T-cell (primary cell): ENCODE measurements at regions not wholly inside any gene's neighbourhood (a gene's known extent, or its start where the extent isn't known, plus 50 kb on each side); places are given as distances from the start of the nearest gene placed in this dataset.

Experiments used
- ATAC-seq, 4 experiments: fragments of 200-7000 bp in 3 of 4; fragments of 150-1000 bp in 1 of 4; cut with Tn5 transposase; replicated peaks in 1 of 4; 1 replicate in 3 of 4; 2 replicates in 1 of 4; pipeline ENCODE4 v1.10.0; 2021; ENCODE audit warnings: moderate library complexity in 3 of 4, mild to moderate bottlenecking in 2 of 4, moderate number of reproducible peaks in 1 of 4
- CTCF ChIA-PET, 2 donors: fragments of 300-600 bp; sonication (Branson Sonifier 250); formaldehyde crosslinking; loops; one replicate each; lab custom pipeline; 2022; ENCODE audit warnings: antibody characterized with exemption in 2 of 2; lab: Charles Lee
- POLR2A ChIA-PET, 2 donors: fragments of 300-600 bp; sonication (Branson Sonifier 250); formaldehyde crosslinking; loops; one replicate each; lab custom pipeline; 2022; ENCODE audit warnings: antibody characterized with exemption in 2 of 2; lab: Charles Lee
- DNase-seq, 35 experiments: peaks; one replicate each; pipeline versions ENCODE4 v3.0.0 to v3.0.0-alpha.2; 2013 to 2023
- H3K27ac ChIP-seq: one replicate; pipeline ENCODE4 v1.5.1; 2013; ENCODE audit warnings: low read length
- H3K27me3 ChIP-seq, 2 experiments: replicated peaks in 1 of 2; 1 replicate in 1 of 2; 2 replicates in 1 of 2; pipeline versions ENCODE4 v1.6.1 to v1.7.0; 2013; ENCODE audit warnings: low read length in 1 of 2, mixed read lengths in 1 of 2; ENCODE audit not compliant: control insufficient read depth in 2 of 2, insufficient read depth in 2 of 2; ENCODE audit errors: extremely low read depth in 1 of 2
- H3K36me3 ChIP-seq, 2 donors: 1 replicate in 1 of 2; 2 replicates in 1 of 2; pipeline versions ENCODE4 v1.6.1 to v1.7.0; 2013; ENCODE audit warnings: low read length in 1 of 2; ENCODE audit not compliant: control insufficient read depth in 2 of 2, insufficient read depth in 1 of 2; ENCODE audit errors: extremely low read depth in 1 of 2
- H3K4me1 ChIP-seq, 2 experiments: 1 replicate in 1 of 2; 2 replicates in 1 of 2; pipeline versions ENCODE4 v1.6.1 to v1.7.0; 2013; ENCODE audit warnings: low read length in 2 of 2, mixed read lengths in 1 of 2; ENCODE audit not compliant: insufficient read depth in 2 of 2, control insufficient read depth in 1 of 2; ENCODE audit errors: extremely low read depth in 1 of 2
- H3K4me3 ChIP-seq, 2 donors: 1 replicate in 1 of 2; 2 replicates in 1 of 2; pipeline versions ENCODE4 v1.5.1 to v1.7.0; 2013; ENCODE audit warnings: mild to moderate bottlenecking in 2 of 2, low read length in 1 of 2, moderate library complexity in 1 of 2; ENCODE audit not compliant: control insufficient read depth in 1 of 2; ENCODE audit errors: extremely low read depth in 1 of 2
- H3K9me3 ChIP-seq: 2 replicates; pipeline ENCODE4 v1.7.0; 2013
- H3K27ac Mint-ChIP-seq, 2 donors: one replicate each; pipeline ENCODE4 v1.8.0; 2020 to 2021; ENCODE audit warnings: mild to moderate bottlenecking in 2 of 2, mixed read lengths in 2 of 2
- H3K27me3 Mint-ChIP-seq, 2 donors: one replicate each; pipeline ENCODE4 v1.8.0; 2021 to 2022; ENCODE audit warnings: mixed read lengths in 2 of 2
- H3K36me3 Mint-ChIP-seq: one replicate; pipeline ENCODE4 v1.8.0; 2021; ENCODE audit warnings: mixed read lengths
- H3K4me1 Mint-ChIP-seq, 3 donors: one replicate each; pipeline ENCODE4 v1.8.0; 2020 to 2022; ENCODE audit warnings: mixed read lengths in 3 of 3, mild to moderate bottlenecking in 1 of 3
- H3K4me3 Mint-ChIP-seq, 3 donors: one replicate each; pipeline ENCODE4 v1.8.0; 2020 to 2022; ENCODE audit warnings: mild to moderate bottlenecking in 3 of 3, mixed read lengths in 3 of 3, moderate library complexity in 3 of 3
- H3K9me3 Mint-ChIP-seq, 3 donors: one replicate each; pipeline ENCODE4 v1.8.0; 2020 to 2022; ENCODE audit warnings: mixed read lengths in 3 of 3
- whole genome bisulfite sequencing: methylation state at CpG from one replicate; pipeline ENCODE4 v1.1.5; 2013; ENCODE audit warnings: missing lambda C conversion rate; ENCODE audit not compliant: insufficient coverage; 5-methylcytosine and 5-hydroxymethylcytosine counted together

DNA sequence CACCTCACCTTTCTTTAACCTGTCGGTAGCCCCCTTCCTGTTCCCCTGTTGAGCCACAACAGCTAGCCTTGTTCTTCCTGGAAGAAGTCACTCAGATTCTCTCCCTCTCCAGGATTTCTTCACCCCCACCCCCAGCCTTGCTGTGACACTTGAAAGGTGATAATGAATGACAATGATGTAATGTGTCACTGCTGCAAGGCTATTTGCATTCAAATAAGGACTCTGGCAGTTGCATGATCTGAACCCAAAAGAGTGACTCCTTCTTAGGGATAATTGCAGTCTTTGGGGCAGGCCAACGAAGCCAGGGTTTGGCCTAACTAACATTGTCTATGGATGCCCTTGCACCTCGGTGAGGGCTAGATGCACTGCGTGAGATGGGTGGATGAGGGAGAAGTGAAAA is 154.4 kb upstream of the CLINT1 start:
- H3K27me3 Mint-ChIP-seq: peaks cover 19 to 27% of the 10 kb centered on the region in 2 donors
- POLR2A ChIA-PET: no interaction called here
- CTCF ChIA-PET: no interaction called here

DNA sequence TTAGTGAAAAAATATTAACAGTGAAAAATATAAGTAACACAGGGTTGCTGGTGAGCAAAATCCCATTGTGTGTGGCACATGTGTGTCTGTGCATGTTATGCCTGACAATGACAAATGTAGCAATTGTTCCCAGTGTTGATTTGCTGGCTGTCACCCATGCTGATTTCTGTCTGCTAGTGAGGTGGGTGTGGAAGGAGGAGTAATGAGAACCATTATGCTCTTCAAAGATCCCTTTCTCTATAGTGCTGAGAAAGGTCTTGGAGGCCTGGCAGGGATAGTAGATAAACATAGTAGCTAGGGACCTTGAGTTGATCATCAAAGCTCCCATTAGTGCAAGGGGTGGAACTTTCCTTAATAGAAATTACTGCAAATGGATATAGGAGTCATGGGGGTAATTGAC is 152.5 kb upstream of the CLINT1 start:
- POLR2A ChIA-PET: no interaction called here

More for the DNA sequence above, 154.4 kb upstream of the CLINT1 start:
- H3K9me3 Mint-ChIP-seq: no peaks in the 10 kb centered on the region
- Histone ChIP-seq H3K4me1 (no peaks in the 10 kb centered on the region), H3K4me3 (no peak overlapping the region), H3K27me3 (peaks cover 0 to 4% of the 10 kb centered on the region in 2 experiments), H3K36me3 (no peaks in the 10 kb centered on the region), H3K9me3 (no peaks in the 10 kb centered on the region), H3K27ac (no peak overlapping the region)
- ATAC-seq (no peak), DNase-seq (no peak)
- no peaks in the 10 kb centered on the region for H3K4me1 Mint-ChIP-seq
- H3K27ac Mint-ChIP-seq: no peak overlapping the region
- WGBS: 47% methylated on average over 2 of the region's 4 CpGs
- no peak overlapping the region for H3K4me3 Mint-ChIP-seq
- H3K36me3 Mint-ChIP-seq: no peaks in the 10 kb centered on the region

GRCh38 chr5:158010831-158011230 is 151.9 kb upstream of the CLINT1 start:
- ChIA-PET POLR2A (no interaction called here), CTCF (interaction anchor here in 1 of 2 donors (0.7 kb wide), 1 partner anchor 50 kb away, joined by 4 read pairs; no protein-coding TSS in a partner anchor)
- Histone ChIP-seq H3K27ac (no peak overlapping the region), H3K4me1 (no peaks in the 10 kb centered on the region), H3K9me3 (no peaks in the 10 kb centered on the region), H3K27me3 (peaks cover 0 to 4% of the 10 kb centered on the region in 2 experiments), H3K36me3 (no peaks in the 10 kb centered on the region), H3K4me3 (no peak overlapping the region)
- ATAC-seq (no peak), DNase-seq (no peak)
- Mint-ChIP-seq H3K27me3 (peaks cover 18 to 23% of the 10 kb centered on the region in 2 donors), H3K27ac (no peak overlapping the region), H3K36me3 (no peaks in the 10 kb centered on the region), H3K9me3 (no peaks in the 10 kb centered on the region), H3K4me1 (no peaks in the 10 kb centered on the region), H3K4me3 (no peak overlapping the region)
- WGBS: 90% methylated on average over 2 of the region's 7 CpGs

More for the DNA sequence above, 152.5 kb upstream of the CLINT1 start:
- H3K27me3 Mint-ChIP-seq: peaks cover 18 to 23% of the 10 kb centered on the region in 2 donors
- H3K36me3 Mint-ChIP-seq: no peaks in the 10 kb centered on the region
- ATAC-seq (no peak), DNase-seq (no peak)
- no peaks in the 10 kb centered on the region for H3K4me1 Mint-ChIP-seq
- CTCF ChIA-PET: no interaction called here
- Histone ChIP-seq H3K4me1 (no peaks in the 10 kb centered on the region), H3K9me3 (no peaks in the 10 kb centered on the region), H3K36me3 (no peaks in the 10 kb centered on the region), H3K4me3 (no peak overlapping the region), H3K27me3 (peaks cover 0 to 4% of the 10 kb centered on the region in 2 experiments), H3K27ac (no peak overlapping the region)
- H3K9me3 Mint-ChIP-seq: no peaks in the 10 kb centered on the region
- no peak overlapping the region for H3K4me3 Mint-ChIP-seq
- H3K27ac Mint-ChIP-seq: no peak overlapping the region

DNA sequence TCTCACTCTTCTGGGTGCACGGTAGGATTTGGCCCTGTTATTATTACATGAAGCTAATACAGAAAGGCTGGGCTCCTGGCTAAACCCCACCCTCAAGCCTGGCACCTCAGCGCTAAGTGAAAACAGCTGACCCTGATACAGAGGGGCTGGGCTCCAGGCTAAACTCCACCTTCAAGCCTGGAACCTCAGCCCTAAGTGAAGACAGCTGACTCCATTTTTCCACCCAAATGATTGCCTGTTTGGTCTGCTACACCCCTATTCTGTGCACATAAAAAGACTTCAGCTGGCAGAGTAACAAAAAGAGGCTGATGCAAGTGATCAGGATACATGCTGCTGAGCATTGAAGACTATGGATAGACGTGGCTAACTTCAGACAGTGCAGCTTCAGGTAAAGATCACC is 148.4 kb upstream of the CLINT1 start:
- H3K27ac ChIP-seq: no peak overlapping the region
- no peaks in the 10 kb centered on the region for H3K9me3 Mint-ChIP-seq
- H3K36me3 ChIP-seq: no peaks in the 10 kb centered on the region
- POLR2A ChIA-PET: no interaction called here
- no peaks in the 10 kb centered on the region for H3K36me3 Mint-ChIP-seq
- no peaks in the 10 kb centered on the region for H3K9me3 ChIP-seq
- no peak overlapping the region for H3K4me3 ChIP-seq
- DNase-seq (no peak), ATAC-seq (no peak)
- no peak overlapping the region for H3K4me3 Mint-ChIP-seq
- H3K27me3 Mint-ChIP-seq: peaks cover 8 to 15% of the 10 kb centered on the region in 2 donors
- WGBS: 90% methylated on average over 2 of the region's 3 CpGs
- peaks cover 0 to 2% of the 10 kb centered on the region in 2 experiments for H3K27me3 ChIP-seq
- H3K4me1 ChIP-seq: no peaks in the 10 kb centered on the region
- no peak overlapping the region for H3K27ac Mint-ChIP-seq
- H3K4me1 Mint-ChIP-seq: no peaks in the 10 kb centered on the region
- CTCF ChIA-PET: no interaction called here

DNA sequence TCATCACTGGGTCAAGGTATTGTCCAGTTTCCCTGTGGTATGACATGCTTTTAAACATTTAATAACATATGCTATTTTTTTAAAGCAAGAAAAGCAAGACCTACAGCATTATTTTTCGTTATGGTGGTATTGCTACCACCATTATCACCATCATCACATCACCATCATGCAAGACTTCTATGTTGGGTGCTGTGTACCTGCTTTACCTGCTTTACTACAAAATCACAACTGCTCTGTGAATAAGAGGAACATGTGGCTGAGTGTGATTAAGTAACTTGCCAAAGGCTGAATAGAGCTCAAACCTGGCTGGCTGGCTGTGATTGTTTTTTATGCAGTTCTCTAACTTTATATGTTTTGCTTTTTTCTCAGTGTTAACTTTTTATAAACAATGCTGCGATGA is 140.8 kb upstream of the CLINT1 start:
- WGBS: no CpG with 5 or more reads among the region's 2 CpGs
- H3K27me3 Mint-ChIP-seq: peaks cover 13 to 21% of the 10 kb centered on the region in 2 donors
- H3K4me1 Mint-ChIP-seq: peaks cover 5 to 11% (median 10%) of the 10 kb centered on the region in 3 donors
- Histone ChIP-seq H3K27me3 (peaks cover 2 to 10% of the 10 kb centered on the region in 2 experiments), H3K4me1 (peaks cover 3 to 7% of the 10 kb centered on the region in 2 experiments), H3K9me3 (no peaks in the 10 kb centered on the region), H3K4me3 (no peak overlapping the region), H3K27ac (no peak overlapping the region), H3K36me3 (no peaks in the 10 kb centered on the region)
- no peak overlapping the region for H3K4me3 Mint-ChIP-seq
- ChIA-PET CTCF (interaction anchor here in 1 of 2 donors (0.5 kb wide), 1 partner anchor 258 kb away, joined by 3 read pairs; no protein-coding TSS in a partner anchor), POLR2A (no interaction called here)
- DNase-seq (no peak), ATAC-seq (no peak)
- no peaks in the 10 kb centered on the region for H3K36me3 Mint-ChIP-seq
- no peak overlapping the region for H3K27ac Mint-ChIP-seq
- no peaks in the 10 kb centered on the region for H3K9me3 Mint-ChIP-seq

- POLR2A ChIA-PET: no interaction called here
- no peak overlapping the region for H3K27ac ChIP-seq
- Mint-ChIP-seq H3K4me1 (peaks cover 18 to 24% (median 23%) of the 10 kb centered on the region in 3 donors), H3K27ac (no peak overlapping the region), H3K9me3 (no peaks in the 10 kb centered on the region), H3K4me3 (no peak overlapping the region), H3K27me3 (peaks cover 18 to 21% of the 10 kb centered on the region in 2 donors), H3K36me3 (no peaks in the 10 kb centered on the region)
- CTCF ChIA-PET: no interaction called here
- peaks cover 2 to 17% of the 10 kb centered on the region in 2 experiments for H3K27me3 ChIP-seq
- 74% methylated on average over 3 of the region's 8 CpGs for WGBS
- no peak for DNase-seq
- H3K36me3 ChIP-seq: no peaks in the 10 kb centered on the region
- no peak for ATAC-seq
- no peak overlapping the region for H3K4me3 ChIP-seq
- H3K4me1 ChIP-seq: peaks cover 12 to 21% of the 10 kb centered on the region in 2 experiments
- H3K9me3 ChIP-seq: no peaks in the 10 kb centered on the region
Measured at GRCh38 chr5:157997991-157998504, 139.1 kb upstream of the CLINT1 start.
